Hematopoietic multipotent progenitor cell treated with erythropoietin and hydrocortisone succinate and interleukin-3 and kit ligand, for 15 days (in vitro differentiated cells): ENCODE measurements at regions not wholly inside any gene's neighbourhood (a gene's known extent, or its start where the extent isn't known, plus 50 kb on each side); places are given as distances from the start of the nearest gene placed in this dataset.
A peak's percentile ranks its signal among the peaks of the same experiment; 100 is the strongest.

Experiments
- DNase-seq: peaks from one replicate; pipeline ENCODE4 v3.0.0-alpha.2; 2015; ENCODE audit warnings: low spot score

DNA sequence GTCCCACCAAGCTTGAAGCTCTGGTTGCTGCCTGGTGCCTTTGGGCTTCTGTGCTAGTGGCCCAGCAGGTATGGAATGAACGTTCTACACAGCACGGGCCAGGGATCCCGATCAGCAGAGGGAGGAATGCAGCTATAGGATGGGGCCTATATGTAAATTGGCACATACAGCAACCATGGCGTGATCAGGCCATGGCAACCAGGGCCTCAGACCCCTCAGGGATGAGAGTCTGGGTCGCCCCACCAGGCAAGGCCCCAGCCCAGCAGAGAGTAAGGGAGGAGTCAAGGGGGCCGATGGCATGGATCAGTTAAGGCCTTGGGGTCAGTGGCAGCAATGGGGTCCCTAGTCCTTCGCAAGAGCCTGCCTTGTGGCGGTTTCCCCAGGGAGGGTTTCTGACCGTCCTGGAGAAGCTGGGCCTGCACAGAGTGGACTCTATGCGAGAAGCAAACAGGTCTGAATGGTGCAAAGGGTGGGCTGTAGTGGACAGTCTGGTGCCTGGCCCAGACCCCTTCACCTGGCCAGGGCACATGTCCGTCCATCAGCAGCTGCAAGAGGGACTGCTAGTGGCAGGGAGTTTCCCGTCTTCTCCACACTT is 98.2 kb upstream of the SLC22A11 start:
- no peak for DNase-seq

GRCh38 chr11:64458997-64459396 is 96.7 kb upstream of the SLC22A11 start:
- no peak for DNase-seq

- no peak for DNase-seq
These were observed 96.1 kb upstream of the SLC22A11 start for GRCh38 chr11:64459609-64460008.

DNA sequence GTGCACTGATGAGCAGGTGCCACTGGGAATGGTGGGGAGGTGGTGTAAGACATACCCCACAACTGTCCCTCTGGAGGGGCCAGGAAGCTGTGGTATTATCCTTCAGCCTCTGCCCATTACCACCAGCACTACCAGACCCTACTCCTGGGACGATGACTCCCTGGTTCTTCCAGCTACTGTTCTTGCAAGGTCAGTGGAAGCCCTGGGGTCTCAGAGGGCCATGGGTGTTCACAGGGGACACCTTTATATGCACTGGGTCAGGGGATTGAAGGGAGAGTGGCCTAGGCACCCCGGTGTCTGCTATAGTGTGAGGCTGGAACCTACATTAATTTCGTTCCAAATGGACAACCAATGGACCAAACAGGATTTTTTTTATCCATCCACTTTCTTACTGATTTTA is 94.7 kb upstream of the SLC22A11 start:
- DNase-seq, result no peak

- DNase-seq, result no peak
These were observed 89.5 kb upstream of the SLC22A11 start for GRCh38 chr11:64466115-64466718.

DNA sequence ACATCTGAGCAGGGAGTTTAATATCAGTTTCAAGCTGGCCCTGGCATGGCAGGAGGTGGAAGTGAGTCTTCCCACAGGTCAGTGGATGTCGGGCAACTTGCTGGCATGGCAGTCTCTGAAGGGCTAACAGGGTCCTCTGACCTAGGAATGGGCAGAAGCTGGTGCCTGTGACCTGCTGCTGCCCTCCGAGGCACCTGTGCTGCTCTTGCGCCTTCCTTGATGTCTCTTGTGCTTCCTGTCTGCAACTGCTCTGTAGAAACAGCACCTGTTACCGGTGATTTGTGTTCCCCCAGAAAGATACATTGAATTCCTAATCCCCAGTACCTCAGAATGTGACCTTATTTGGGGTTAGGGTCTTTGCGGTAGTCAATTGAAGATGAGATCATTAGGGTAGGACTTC is 86.5 kb upstream of the SLC22A11 start:
- no peak for DNase-seq

DNA sequence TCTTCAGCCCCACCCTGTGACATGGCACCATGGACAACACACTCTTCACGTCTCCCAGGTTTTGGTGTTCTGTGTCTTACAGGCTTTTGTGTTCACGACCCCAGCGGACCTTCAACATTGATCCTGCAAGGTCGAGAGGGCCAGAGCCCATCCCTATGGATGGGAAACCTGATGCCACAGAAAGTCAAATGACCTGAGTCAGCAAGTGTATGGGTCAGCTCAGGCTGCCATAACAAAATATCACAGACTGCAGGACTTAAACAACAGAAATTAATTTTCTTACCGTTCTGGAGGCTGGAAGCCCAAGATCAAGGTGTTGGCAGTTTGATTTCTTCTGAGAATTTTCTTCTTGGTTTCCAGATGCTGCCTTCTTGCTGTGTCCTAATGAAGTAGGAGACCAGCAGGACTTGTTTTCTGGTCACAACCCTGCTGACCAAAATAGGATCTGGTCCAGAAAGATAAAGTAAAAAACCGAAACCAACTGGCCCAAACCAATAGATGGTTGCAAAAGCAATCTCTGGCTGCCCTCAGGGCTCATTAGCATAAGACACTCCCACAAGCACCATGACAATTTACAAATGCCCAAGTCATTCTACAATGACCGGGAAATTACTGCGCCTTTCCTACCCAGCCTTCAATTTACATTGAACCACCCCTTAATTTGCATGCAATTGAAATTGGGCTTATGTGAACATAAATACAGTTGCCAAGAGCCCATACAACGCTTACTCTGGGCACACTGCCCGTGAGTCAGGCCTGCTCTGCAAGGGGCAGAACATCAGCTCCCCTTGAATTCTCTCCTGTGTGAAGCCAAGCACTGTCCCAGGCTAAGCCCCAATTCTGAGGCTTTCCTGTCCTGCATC is 82.9 kb upstream of the SLC22A11 start:
- no peak for DNase-seq

- no peak for DNase-seq
These were observed 81.1 kb upstream of the SLC22A11 start for GRCh38 chr11:64474680-64475079.

DNA sequence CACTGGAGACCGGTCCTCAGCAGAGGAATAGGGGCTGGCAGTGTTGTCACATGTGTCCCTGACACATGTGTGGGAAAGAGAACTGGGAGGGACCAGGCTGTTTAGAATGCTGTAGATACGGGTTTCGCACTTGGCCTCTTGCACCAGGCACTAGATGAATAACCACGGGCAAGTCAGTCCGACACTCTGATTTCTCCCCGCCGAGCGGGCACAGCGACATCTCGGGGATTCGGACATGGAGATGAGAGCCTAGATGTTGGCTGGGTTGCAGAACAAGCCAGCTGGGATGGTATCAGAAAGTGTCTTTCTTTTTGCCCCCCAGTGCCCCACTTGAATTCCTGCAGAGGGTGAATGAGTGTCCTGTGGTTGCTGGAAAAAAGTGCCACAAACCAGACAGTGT is 80.6 kb upstream of the SLC22A11 start:
- DNase-seq, result no peak

DNA sequence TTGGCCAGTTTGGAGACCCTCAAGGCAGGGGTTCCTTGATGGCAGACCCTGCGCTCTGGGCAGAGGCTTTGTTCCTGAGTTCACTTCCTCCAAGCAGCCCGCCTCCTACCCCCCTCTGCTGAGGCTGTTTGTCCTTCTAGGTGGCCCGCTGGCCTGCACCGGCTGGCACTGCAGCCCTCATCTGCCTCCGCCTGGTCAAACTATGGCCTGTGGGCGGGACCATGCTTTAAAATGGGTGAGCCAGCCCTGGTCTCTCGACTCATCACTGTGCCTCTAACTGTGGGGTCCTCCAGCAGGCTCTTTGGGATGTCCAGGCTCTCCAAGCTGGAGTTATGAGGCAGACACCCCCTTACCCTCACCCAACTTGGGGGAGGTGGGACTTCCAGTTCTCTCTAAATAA is 78.9 kb upstream of the SLC22A11 start:
- DNase-seq, result no peak

DNA sequence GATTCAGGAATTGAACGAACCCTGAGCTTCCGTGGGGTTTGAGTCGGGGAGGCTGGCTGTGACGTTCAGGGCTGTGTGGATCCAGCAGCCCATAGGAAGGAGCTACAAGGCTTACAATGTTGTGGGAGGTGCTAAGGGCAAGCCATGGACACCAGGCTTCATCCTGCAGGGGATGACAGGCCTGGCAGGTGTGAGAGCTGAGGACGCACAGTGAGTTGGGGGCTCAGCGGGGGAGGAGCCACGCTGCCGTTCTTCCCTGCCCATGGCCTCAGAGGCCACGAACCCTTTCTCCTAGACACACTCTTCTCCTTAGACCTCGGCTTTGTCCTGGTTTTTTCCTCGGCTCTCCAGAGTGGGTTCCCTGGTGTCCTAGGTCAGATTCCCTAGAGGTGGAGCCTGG is 78.1 kb upstream of the SLC22A11 start:
- no peak for DNase-seq

DNA sequence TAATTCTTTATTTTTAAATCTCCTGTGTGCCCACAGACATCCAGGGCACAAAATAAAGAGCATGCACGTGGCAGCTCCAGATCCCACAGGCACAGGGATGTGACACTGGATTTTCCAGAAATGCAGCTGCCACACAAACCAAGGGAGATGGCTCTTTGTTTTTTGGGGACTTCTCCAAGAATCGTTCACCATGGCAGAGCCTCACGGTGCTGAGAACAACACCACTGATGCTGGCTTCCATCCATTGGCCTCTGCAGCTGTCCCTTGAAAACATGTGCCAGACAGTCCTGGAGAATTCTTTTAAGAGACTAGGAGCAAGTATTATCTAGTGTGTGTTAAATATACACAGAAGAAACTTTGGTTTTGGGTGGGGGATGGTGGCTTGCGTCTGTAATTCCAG is 73.2 kb upstream of the SLC22A11 start:
- DNase-seq, result no peak

GRCh38 chr11:64484191-64485022 is 71.3 kb upstream of the SLC22A11 start:
- no peak for DNase-seq

DNA sequence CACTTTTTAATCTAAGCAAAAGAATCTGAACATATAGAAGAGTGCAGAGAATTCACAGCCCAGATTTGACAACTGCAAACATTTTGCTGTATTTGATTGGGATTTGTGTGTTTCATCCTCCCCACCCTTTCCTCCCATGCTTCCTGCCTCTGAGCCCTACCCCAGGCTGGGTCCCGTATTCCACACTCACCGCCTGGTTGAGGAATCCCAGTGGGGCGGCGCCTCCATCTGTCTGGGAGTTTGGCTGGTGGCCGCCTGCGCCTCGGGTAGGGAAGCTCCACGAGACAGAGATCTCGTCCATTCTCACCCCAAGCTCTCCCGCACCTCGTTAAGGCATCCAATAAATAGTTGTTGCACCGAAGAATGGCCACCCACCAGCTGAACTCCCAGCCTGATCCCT is 70.7 kb upstream of the SLC22A11 start:
- no peak for DNase-seq

- DNase-seq, result peak; percentile 41
These were observed 65.8 kb upstream of the SLC22A11 start for GRCh38 chr11:64489831-64490441.

- DNase-seq, result no peak
These were observed 65.1 kb upstream of the SLC22A11 start for GRCh38 chr11:64490562-64491216.

- DNase-seq, result no peak
These were observed 63.2 kb upstream of the SLC22A11 start for GRCh38 chr11:64492561-64492960.

DNA sequence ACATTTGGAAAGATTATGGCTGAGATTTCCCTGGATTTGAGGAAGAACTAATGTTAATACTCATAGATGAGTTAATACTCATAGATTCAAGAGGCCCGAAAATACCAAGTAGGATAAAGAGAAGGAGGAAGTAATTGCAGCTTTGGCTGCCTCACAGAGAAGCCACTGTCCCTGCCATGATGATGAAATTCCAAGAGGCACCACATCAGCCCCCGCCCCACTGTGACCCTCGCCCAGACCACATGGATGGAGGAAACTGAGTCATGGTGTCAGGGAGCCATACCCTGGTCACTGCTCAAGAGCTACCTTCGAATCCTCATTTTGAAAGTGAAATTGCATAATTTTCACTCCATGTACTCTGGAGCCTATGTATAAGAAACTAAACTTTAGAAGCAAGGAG is 57.6 kb upstream of the SLC22A11 start:
- no peak for DNase-seq

- DNase-seq, result no peak
These were observed 56.3 kb upstream of the SLC22A11 start for GRCh38 chr11:64499261-64500004.

- peak; percentile 20 for DNase-seq
These were observed 55.3 kb upstream of the SLC22A11 start for GRCh38 chr11:64500176-64501013.
